NCI-H2196 (cell line): ENCODE measurements at regions not wholly inside any gene's neighbourhood (a gene's known extent, or its start where the extent isn't known, plus 50 kb on each side); places are given as distances from the start of the nearest gene placed in this dataset.

Experiments
- DNase-seq: peaks from one replicate; lab custom pipeline; 2025; ENCODE audit not compliant: unreplicated experiment; lab: John Stamatoyannopoulos, UW

DNA sequence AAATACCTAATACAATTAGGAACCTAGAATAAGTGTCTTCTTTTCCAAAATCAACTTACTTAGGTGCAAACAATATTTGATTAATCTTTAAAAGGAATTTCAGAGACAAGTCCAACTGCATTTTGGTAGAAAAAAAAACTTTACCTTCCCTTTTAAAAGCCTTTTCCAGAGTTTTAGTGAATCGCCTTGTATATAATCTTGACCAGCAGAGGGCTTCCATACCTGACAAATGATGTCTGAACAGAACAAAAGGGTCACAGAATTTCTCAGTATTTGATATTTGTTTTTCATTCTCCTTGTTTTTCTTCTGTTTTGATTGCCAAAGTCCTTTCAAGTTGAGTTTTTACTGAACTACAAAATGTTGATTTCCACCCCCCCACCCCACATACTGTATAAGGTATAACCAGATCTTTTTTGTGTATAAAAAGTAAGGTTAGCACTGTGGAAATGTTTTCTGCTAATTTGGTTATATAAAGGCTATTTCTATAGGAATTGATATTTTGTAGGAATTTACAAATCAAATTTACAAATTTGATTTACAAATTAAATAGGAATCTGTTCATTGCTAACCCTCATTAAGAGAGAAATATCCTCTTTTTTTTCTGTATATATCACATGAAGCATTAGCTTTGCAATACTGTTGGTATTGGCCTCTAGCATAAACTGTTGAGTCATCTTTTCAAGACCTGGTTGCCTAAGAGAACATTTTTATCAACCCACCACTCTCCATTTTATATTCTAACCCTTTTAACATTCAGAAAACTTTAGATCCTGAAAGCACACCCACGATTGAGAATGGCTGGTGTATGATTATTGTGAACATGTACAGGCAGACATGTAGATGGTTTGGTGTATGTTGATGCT lies 464.1 kb upstream of the RARB start:
- DNase-seq, result no peak

DNA sequence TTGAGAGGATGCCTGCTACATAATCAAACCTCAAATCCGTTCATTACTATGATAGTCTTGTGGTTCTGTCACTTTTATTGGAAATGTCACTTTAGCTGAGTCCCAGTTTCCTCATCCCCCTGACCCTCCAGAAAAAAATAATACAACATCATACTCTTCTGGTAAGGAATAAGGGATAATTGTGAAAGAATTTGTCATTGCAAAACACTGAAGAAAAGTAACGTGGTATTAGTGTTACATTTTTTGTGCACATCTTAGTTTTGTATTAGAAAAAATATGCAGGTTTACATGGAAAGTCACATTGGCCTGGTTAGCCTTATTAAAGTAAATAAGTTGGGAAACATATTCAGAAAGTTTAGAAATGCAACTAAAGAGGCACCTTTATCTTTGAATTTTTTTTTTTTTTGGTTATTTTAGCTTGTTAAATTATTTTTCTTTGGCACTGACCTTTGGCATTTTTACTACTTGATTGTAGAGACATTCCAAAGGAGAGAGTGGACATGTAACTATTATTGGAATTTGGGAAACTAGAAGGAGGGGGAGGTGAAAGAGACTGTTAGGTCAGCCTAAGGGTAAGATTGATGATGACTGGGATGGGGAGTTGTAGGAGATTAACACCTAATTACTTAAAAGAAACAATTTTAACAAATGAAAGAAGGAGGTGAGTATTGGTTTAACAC lies 462.2 kb upstream of the RARB start:
- DNase-seq, result no peak

DNA sequence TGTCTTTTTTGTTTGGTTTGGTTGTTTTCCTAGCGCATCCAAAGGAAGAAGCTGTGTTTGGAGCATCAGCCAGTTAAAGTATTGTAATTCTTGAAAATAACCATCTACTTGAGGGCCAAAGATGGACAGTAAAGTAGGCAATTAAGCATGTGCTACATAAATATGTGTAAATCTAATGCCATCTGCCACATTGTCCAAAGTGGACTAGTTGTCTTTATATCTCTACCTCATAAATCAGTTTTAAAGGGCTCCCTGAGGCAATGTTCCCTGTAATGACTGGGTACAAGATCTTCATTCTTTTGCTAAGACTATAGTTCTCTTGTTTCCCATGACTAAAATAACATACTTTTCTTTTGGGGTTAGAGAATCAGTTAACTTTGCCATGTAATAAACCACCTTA lies 460.0 kb upstream of the RARB start:
- no peak for DNase-seq

DNA sequence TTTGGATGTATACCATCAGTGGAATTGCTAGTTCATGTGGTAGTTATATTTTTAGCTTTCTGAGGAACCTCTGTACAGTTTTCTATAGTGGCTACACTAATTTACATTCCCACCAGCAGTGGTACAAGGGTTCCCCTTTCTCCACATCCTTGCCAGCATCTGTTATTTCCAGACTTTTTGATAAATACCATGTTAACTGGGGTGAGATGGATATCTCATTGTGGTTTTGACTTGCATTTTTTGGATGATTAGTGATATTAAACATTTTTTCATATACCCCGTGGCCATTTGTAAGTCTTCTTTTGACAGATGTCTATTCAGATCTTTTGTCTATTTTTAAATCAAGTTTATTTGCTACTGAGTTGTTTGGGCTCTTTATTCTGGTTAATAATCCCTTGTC lies 455.6 kb upstream of the RARB start:
- DNase-seq, result no peak

DNA sequence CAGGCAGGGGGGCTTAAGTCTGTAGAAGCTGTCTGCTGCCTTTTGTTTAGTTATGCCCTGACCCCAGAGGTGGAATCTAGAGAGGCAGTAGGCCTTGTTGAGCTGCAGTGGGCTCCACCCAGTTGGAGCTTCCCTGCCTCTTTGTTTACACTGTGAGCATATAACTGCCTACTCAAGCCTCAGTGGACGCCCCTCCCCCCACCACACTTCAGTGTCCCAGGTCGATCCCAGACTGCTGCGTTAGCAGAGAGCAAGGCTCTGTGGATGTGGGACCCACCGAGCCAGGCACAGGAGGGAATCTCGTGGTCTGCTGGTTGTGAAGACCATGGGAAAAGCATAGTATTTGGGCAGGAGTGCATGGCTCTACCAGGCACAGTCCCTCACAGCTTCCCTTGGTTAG lies 446.8 kb upstream of the RARB start:
- no peak for DNase-seq

DNA sequence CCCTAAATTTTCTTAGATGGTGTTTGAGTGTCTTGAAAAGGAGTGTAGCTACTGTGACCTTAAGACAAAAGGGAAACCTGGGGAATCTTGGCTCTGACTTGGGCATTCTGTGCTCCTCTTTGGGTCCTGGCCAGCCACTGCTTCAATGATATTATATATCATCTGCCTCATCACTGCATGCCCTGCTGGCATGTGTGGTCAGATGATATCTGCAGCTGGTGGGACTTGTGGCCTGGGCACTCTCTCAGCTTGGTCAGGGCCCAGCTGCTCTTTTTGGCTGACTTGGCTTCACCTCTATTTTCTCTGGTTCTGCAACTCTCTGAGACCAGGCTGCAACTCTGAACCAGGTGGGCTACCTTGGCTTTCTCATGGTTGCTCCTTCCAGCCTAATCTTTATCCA lies 446.1 kb upstream of the RARB start:
- DNase-seq, result no peak

DNA sequence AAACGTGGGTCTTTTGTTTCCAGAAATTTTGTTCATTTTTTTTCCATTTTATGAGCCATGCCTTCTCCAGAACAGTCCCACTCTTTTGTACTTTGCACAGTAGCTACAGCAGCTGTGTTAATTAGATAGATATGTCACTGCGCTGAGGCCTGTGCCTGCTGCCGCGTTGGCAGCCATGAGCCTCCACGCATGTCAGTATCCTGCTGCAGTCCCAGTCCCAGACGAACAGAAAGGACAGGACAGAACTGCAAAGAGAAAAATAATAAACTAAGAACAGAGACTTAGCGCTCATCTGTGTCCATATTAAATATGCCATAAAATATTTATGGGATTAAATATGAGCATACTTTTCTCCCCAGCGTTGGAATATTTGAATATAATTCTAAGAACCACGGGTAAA lies 442.4 kb upstream of the RARB start:
- no peak for DNase-seq

DNA sequence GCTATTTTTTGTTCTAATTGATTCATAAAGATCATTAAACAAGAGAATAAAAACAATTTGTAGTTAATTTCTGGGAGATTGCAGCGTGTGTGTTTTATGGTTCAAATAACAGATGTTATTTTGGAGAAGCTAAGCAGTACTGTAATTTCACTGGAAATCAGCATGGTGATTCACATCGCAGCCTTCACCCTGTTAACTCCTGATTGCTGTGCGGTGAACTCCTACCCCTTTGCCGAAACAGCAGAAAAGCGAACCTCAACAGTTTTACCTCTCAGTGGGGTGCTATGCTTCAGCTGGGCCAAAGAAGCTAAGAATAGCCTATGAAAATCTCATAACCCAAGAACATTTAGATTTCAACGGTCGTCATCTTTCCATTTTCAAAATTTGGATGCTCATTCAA lies 441.5 kb upstream of the RARB start:
- no peak for DNase-seq

DNA sequence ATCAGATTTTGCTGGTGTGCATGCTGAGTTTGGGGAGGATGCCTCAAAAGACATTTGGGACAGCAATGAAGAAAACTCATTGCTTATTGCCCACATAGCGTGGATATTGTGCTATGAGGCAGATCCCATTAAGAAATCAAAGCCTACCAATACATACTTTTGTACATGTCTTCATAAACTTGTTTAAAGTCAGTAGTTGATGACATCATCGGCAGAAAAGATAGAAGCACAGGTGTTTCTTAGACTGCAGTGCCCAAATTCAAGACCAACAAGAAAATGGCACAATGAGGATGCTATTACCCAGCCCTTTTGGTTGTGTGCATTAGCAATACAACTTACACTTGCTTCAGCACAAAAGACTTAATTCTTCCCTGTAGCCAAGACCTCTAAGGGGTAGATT lies 428.7 kb upstream of the RARB start:
- DNase-seq, result no peak

DNA sequence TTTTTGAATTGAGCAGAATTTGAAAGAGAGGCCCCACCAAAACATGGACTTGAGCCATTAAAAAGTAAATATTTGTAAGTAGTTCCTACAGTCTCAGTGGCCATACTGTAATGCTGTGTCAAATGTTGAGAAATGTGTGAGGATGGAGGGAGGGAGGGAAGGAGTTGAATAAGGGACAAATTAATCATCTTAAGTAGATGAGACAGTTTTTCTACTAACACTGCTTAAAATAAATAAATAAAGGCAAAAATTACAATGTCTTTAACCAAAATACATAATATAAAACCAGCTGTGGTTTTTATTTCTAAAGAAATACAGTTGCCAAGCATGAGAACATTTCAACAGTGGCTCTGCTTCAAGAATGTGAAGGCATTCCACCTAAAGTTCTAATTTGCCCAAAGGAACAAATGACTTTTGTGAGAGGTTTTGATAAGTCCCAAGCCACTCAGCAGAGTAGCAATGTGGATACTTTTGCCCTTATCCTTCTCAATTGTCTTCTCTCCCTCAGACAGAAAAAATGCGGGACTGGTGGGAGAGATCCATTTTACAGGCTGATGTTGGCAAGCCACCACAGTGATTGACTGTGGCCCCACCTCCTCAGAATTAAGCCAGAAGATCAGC lies 427.0 kb upstream of the RARB start:
- no peak for DNase-seq

DNA sequence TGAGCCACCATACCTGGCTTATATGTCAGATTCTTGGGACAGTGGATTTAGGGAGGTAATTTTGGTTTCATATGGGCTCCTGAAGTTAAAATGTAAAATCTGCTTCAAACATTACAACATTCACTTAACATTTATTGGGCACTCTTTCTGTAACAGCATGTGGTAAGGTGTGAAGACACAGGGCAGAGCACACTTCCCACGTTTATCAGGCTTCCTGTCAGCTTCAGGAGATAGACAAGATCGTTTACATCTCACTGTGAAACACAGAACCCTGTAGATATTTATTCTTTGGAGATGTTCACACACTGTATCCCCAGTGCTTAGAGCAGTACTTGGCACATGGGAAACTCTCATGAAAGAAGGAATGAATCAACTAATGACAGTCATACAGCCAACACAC lies 426.0 kb upstream of the RARB start:
- no peak for DNase-seq

DNA sequence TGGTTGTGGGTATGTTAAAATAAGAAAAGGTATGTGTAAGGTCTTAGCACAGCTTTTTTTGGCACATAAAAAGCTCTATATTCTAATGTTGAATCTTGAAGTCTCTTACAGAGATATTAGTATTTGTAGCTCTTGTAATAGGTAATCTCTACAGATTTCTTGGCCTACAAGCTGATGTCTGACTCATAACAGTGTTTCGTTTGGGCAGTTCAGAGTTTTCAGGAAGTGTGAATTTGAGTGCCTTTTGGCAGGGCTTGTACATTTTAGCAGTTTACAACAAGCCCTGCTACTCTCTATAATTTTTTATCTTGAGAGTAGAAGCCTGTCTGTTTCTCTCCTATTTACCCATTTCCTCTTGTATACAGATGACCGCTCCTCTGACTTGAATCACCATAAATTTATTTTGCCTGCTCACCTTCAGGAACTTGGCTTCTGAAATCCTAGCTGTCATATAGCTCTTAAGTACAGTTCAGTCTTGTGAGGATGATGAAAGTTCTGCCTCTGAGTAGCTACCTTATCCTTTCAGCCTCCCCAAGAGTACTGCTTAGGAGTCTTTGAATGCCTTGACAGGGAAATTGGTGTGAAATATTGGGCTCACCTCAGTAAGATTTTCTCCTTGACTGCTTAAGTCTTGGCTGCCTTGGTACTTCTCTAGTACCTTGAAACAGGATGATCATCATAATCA lies 419.9 kb upstream of the RARB start:
- DNase-seq, result no peak

DNA sequence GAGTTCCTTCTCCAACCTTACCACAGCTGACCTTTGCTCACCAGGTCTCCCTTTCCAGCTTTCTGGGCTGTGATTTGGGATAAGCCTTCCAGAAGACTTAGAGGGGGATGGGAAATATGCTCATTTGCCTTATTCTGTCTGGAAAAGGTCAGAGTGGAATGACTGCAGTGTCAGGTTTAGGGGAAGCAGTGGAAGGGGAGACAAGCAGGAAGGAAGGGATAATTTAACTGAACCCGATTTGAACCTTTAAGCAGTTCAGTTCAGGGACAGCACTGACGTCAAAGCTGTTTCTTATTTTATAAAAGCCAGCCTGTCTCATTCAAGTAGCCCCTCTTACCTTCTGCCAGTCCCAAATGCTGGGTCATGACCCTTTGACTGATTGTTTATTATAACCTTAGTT lies 418.4 kb upstream of the RARB start:
- DNase-seq, result no peak

DNA sequence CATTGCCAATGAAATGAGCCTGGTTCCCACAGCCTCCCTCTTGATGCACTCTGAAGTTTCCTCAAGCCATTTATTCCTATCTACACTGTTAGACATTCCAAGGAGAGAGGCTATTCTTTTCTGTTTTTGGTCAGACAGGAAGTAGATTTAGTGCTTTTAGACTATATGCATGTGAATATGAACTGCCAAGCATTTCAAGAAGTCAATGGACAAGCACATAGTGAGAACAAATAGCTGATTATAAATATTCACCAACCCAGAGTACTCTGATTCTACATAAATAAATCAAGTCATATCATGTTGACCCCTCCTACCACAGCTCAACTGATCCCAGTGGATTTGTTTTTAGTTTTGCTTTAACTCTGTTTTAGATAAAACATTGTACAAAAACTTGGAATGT lies 412.5 kb upstream of the RARB start:
- no peak for DNase-seq

DNA sequence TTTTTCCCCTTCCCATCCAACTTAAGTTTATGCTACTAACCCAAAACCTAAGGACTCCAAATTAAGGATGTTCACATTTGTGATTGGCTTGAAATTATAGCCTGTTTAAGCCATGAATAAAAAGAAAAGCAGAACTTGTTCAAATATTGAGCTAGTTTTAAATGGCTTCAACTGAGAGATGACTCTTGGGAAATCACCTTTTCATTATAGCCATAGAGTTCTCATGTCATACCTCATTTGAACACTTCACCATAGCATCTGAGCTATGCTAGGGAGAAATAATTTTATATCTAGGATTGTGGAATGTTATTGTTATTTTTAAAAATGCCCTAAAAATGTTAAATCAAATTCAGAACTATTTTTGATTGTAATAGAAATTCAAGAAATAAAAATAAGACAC lies 409.2 kb upstream of the RARB start:
- no peak for DNase-seq

DNA sequence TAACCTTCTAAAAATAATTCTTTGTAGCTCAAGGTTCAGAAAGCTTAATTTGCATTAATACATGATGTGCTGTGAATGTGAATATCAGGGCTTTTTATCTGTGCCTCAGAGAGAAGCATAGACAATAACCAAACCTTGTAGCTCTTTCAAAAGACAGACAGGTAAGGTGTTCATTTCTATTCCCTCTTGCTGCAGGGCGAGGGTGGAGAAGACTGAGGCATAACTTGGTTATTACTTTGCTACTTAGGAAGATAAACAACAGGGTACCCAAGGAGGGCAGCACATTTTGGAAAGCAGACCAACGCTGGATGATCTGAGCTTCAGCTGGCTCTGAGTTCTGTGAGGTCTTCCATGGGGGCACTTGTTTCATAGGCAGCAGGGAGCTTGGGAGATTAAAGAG lies 408.6 kb upstream of the RARB start:
- DNase-seq, result no peak

DNA sequence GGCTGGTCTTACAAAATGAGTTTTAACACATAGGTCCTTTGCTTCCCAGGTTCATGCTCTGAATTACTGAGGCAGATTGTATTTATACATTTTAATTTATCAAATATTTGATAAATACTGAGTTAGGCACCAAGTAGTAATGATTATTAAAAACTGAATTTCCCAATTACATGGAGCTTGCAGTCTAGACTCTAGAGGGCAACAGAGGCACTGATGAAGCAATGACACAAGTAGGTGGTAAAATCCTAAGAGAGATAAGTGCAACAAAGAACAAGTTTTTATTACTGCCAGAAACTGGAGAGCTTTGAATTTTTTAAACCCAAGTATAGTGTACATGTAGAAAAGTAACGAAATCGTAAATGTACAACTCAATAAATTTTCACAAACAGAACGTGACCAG lies 406.2 kb upstream of the RARB start:
- no peak for DNase-seq

DNA sequence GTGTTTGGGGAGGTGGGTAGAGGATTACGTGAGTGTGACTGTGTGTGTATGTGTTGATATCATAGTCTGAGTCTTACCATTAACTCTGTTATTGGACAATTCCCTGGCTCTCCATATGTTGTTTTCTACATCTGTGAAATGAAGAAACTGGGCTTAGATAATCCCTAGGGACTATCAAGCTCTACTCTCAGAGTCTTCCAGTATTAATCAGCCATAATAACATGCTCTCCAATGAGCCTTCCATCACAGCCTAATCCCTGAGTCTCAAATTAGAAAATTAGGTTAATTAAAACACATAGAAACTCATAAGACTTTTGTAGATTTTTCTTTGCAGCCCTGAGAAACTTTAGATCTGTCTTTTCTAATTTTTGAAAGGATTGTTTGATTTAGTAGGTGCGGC lies 404.2 kb upstream of the RARB start:
- no peak for DNase-seq

DNA sequence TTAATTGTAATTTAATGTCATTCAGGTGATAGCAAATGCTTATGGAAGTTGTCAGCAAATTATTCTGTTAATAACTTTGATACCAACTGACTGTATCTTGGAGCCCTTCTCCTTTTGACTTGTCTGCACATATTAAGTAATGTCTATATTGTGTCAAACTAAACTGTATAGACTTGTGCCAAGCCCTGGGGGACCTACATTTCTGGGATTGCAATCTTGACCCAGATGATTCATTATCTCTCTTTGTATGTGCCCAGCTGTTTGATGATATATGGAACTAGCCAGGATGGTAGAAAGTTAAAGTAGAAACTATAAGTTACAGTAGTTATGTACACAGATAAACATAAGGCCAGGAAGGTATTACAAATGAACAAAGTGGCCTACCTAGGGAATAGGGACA lies 402.8 kb upstream of the RARB start:
- no peak for DNase-seq

DNA sequence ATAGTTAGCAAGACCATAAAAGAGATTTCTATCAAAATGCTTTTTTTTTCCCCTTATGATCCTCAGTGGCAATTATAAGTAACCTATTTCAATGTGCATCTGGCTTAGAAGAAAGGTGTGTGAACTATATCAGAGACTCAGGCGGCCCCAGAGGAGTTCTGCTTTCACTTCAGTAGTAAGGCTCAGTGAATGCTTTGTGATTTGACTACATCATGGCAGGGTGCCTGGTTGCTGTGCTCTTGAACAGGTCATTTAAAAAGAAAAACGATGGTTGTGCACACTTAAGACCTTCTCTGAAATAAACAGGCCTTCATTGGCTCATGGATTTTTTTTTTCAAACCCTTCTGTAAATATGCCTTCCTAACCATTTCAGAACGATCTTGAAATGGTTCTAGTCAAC lies 400.4 kb upstream of the RARB start:
- no peak for DNase-seq

DNA sequence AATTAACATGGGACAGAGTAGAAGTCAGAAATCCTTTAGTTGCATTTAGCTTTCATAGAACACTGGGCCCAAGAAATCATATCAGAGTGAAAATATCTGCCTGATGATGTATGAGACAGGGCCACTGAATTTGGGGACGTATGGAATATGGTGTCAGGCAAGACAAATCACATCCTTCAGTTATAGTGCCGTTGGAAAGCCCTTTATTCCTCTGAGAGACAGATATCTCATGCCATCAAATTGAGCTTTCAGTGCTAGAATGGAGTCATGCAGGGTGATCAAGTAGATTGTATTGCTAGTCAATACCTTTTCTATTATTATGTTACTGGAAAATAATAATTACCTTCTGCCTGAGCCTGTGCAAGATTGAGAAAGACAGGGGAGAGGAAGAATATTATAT lies 398.2 kb upstream of the RARB start:
- no peak for DNase-seq

DNA sequence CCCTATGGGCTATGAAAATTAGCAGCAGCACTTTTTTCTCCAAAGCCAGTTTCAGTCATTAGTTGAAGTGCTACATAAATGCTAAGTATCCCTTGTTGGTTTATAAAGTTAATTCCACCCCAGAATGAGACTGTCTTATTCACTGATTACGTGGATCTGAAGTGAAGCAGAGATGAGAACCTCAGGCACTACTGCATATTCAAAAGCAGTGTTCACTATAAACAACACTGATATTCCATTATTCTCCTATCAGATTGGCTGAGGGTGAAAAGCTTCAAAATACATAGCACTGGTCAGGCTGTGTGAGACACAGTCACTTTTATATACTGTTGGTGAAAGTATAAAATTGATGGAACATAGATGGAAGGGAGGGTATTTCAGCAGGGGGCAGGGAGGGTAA lies 395.7 kb upstream of the RARB start:
- DNase-seq, result no peak
